Suprapubic skin (tissue), 3 donors: ENCODE measurements at regions not wholly inside any gene's neighbourhood (a gene's known extent, or its start where the extent isn't known, plus 50 kb on each side); places are given as distances from the start of the nearest gene placed in this dataset.

Experiments used
- CTCF ChIP-seq, 2 donors: fragments of 200-600 bp in 1 of 2; fragments of 450-650 bp in 1 of 2; sonication (generic) in 1 of 2; IDR thresholded peaks; one replicate each; pipeline ENCODE4 v1.5.1; 2016 to 2019; ENCODE audit warnings: antibody characterized with exemption in 2 of 2, mild to moderate bottlenecking in 1 of 2, moderate library complexity in 1 of 2
- POLR2AphosphoS5 ChIP-seq, 3 donors: sonication (generic); formaldehyde crosslinking; IDR thresholded peaks; one replicate each; pipeline ENCODE4 v1.6.1; 2017; ENCODE audit warnings: antibody characterized with exemption in 3 of 3

GRCh38 chr9:31140316-31140715, 1244.1 kb upstream of the ACO1 start:
- TF ChIP-seq CTCF (IDR thresholded peaks at IDR 0.05) (no peak), POLR2AphosphoS5 (IDR thresholded peaks at IDR 0.05) (no peak)
